Natural killer cell (primary cell): ENCODE measurements at regions not wholly inside any gene's neighbourhood (a gene's known extent, or its start where the extent isn't known, plus 50 kb on each side); places are given as distances from the start of the nearest gene placed in this dataset.

Source experiments
- ATAC-seq, 3 donors: fragments of 150-1000 bp in 2 of 3; fragments of 200-7000 bp in 1 of 3; cut with Tn5 transposase; 1 replicate in 1 of 3; 2 replicates in 2 of 3; pipeline ENCODE4 v1.10.0; 2021; ENCODE audit warnings: mild to moderate bottlenecking in 2 of 3, moderate library complexity in 2 of 3
- DNase-seq, 2 donors: peaks; one replicate each; pipeline versions ENCODE4 v3.0.0 to v3.0.0-alpha.2; 2013 to 2021; ENCODE audit warnings: mixed read lengths in 1 of 2
- H3K27ac ChIP-seq: one replicate; pipeline ENCODE4 v1.5.1; 2013; ENCODE audit warnings: mild to moderate bottlenecking, low read length
- H3K27me3 ChIP-seq: one replicate; pipeline ENCODE4 v1.6.1; 2013; ENCODE audit warnings: low read length; ENCODE audit not compliant: control insufficient read depth, insufficient read depth
- H3K36me3 ChIP-seq: one replicate; pipeline ENCODE4 v1.6.1; 2013; ENCODE audit warnings: low read length; ENCODE audit not compliant: control insufficient read depth, insufficient read depth
- H3K4me1 ChIP-seq: one replicate; pipeline ENCODE4 v1.6.1; 2013; ENCODE audit warnings: low read length; ENCODE audit not compliant: control insufficient read depth, insufficient read depth
- H3K4me3 ChIP-seq: one replicate; pipeline ENCODE4 v1.5.1; 2013; ENCODE audit warnings: low read length
- H3K9me3 ChIP-seq: one replicate; pipeline ENCODE4 v1.6.1; 2013; ENCODE audit warnings: low read length; ENCODE audit not compliant: control insufficient read depth, insufficient read depth
- H3K27ac Mint-ChIP-seq, 2 donors: one replicate each; pipeline ENCODE4 v1.8.0; 2022; ENCODE audit warnings: mild to moderate bottlenecking in 2 of 2, mixed read lengths in 2 of 2, moderate library complexity in 1 of 2
- H3K27me3 Mint-ChIP-seq, 2 donors: one replicate each; pipeline ENCODE4 v1.8.0; 2022; ENCODE audit warnings: low read depth in 2 of 2, mixed read lengths in 2 of 2
- H3K36me3 Mint-ChIP-seq: one replicate; pipeline ENCODE4 v1.8.0; 2022; ENCODE audit warnings: mixed read lengths
- H3K4me1 Mint-ChIP-seq, 2 donors: one replicate each; pipeline ENCODE4 v1.8.0; 2022; ENCODE audit warnings: mixed read lengths in 2 of 2
- H3K4me3 Mint-ChIP-seq: one replicate; pipeline ENCODE4 v1.8.0; 2022; ENCODE audit warnings: mild to moderate bottlenecking, moderate library complexity, mixed read lengths
- H3K9me3 Mint-ChIP-seq, 2 donors: one replicate each; pipeline ENCODE4 v1.8.0; 2022; ENCODE audit warnings: mixed read lengths in 2 of 2
- CTCF ChIP-seq: fragments of 200-600 bp; IDR thresholded peaks from one replicate; pipeline ENCODE4 v1.8.0; 2022; ENCODE audit warnings: antibody characterized with exemption
- WGBS: methylation state at CpG from one replicate; pipeline ENCODE4 v1.1.7; 2013; ENCODE audit warnings: missing lambda C conversion rate; ENCODE audit not compliant: insufficient coverage; 5-methylcytosine and 5-hydroxymethylcytosine counted together
- intact Hi-C: fragments of 100-400 bp; cut with micrococcal nuclease; formaldehyde crosslinking; loops from one replicate; pipeline ENCODE4 v1.14.2; 2022

GRCh38 chr15:46879032-46879770, 838.1 kb upstream of the SEMA6D start:
- Mint-ChIP-seq H3K27me3 (no peaks in the 10 kb centered on the region), H3K4me3 (no peak overlapping the region), H3K36me3 (peaks cover 20% of the 10 kb centered on the region), H3K27ac (no peak overlapping the region), H3K4me1 (no peaks in the 10 kb centered on the region), H3K9me3 (peaks cover 15 to 23% of the 10 kb centered on the region in 2 donors)
- intact Hi-C loops, result no loop called here
- no peak for TF ChIP-seq CTCF
- Histone ChIP-seq H3K36me3 (no peaks in the 10 kb centered on the region), H3K4me3 (no peak overlapping the region), H3K27me3 (no peaks in the 10 kb centered on the region), H3K4me1 (no peaks in the 10 kb centered on the region), H3K27ac (no peak overlapping the region), H3K9me3 (no peaks in the 10 kb centered on the region)
- DNase-seq (no peak), ATAC-seq (no peak)
- WGBS, result 66% methylated on average over 3 of the region's 5 CpGs

GRCh38 chr15:46880791-46881190, 836.5 kb upstream of the SEMA6D start:
- Histone ChIP-seq H3K36me3 (no peaks in the 10 kb centered on the region), H3K4me1 (no peaks in the 10 kb centered on the region), H3K9me3 (no peaks in the 10 kb centered on the region), H3K27me3 (no peaks in the 10 kb centered on the region), H3K4me3 (no peak overlapping the region), H3K27ac (no peak overlapping the region)
- H3K9me3 Mint-ChIP-seq, result peaks cover 13 to 23% of the 10 kb centered on the region in 2 donors
- no peak for TF ChIP-seq CTCF
- no peak for DNase-seq
- H3K4me3 Mint-ChIP-seq, result no peak overlapping the region
- no peak for ATAC-seq
- 80% methylated on average over 1 of the region's 2 CpGs for WGBS
- H3K36me3 Mint-ChIP-seq, result peaks cover 20% of the 10 kb centered on the region
- H3K4me1 Mint-ChIP-seq, result no peaks in the 10 kb centered on the region
- no peak overlapping the region for H3K27ac Mint-ChIP-seq
- intact Hi-C loops, result no loop called here
- H3K27me3 Mint-ChIP-seq, result no peaks in the 10 kb centered on the region

DNA sequence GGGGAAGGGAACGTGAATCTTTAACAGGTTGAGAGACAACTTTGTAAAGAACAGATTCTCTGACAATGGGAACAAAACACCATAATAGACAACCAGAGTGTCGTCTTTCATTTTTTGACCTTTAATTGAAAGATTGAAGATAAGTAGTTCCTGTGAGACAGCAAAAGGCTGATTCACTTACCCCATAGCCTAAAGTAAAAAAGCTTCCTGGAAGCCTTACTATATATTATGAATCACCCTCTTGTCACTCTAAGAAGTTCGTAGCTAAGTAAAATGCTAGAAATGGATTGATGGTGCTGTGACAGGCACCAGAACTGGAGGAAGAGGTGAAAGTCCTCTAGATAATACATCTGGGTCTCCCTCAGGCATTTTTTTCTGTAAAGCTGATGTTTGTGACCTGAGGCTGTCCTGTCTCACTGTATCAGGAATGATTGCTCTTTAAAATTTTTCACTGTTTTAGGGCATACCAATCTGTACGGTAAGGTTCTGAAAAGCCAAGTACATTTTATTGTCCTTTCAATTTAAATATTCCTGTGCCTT, 824.6 kb upstream of the SEMA6D start:
- no peaks in the 10 kb centered on the region for H3K27me3 Mint-ChIP-seq
- ATAC-seq, result no peak
- no peaks in the 10 kb centered on the region for H3K4me1 ChIP-seq
- H3K4me3 ChIP-seq, result no peak overlapping the region
- no peak overlapping the region for H3K27ac Mint-ChIP-seq
- no peak for TF ChIP-seq CTCF
- no peaks in the 10 kb centered on the region for H3K4me1 Mint-ChIP-seq
- no peak for DNase-seq
- no peak overlapping the region for H3K4me3 Mint-ChIP-seq
- no peaks in the 10 kb centered on the region for H3K9me3 ChIP-seq
- peaks cover 9 to 10% of the 10 kb centered on the region in 2 donors for H3K9me3 Mint-ChIP-seq
- H3K36me3 Mint-ChIP-seq, result no peaks in the 10 kb centered on the region
- intact Hi-C loops, result no loop called here
- 100% methylated on average over 1 of the region's 4 CpGs for WGBS
- no peaks in the 10 kb centered on the region for H3K27me3 ChIP-seq
- no peaks in the 10 kb centered on the region for H3K36me3 ChIP-seq
- no peak overlapping the region for H3K27ac ChIP-seq

- Histone ChIP-seq H3K4me3 (no peak overlapping the region), H3K9me3 (no peaks in the 10 kb centered on the region), H3K27me3 (no peaks in the 10 kb centered on the region), H3K27ac (no peak overlapping the region), H3K36me3 (no peaks in the 10 kb centered on the region), H3K4me1 (no peaks in the 10 kb centered on the region)
- no peaks in the 10 kb centered on the region for H3K4me1 Mint-ChIP-seq
- ATAC-seq (no peak), DNase-seq (no peak)
- TF ChIP-seq CTCF, result no peak
- H3K27ac Mint-ChIP-seq, result no peak overlapping the region
- intact Hi-C loops, result no loop called here
- no peaks in the 10 kb centered on the region for H3K36me3 Mint-ChIP-seq
- 90% methylated on average over 10 of the region's 10 CpGs for WGBS
- no peaks in the 10 kb centered on the region for H3K27me3 Mint-ChIP-seq
- H3K4me3 Mint-ChIP-seq, result no peak overlapping the region
- peaks cover 7 to 9% of the 10 kb centered on the region in 2 donors for H3K9me3 Mint-ChIP-seq
Measured at GRCh38 chr15:46894644-46895043, 822.7 kb upstream of the SEMA6D start.
